H9 (cell line): ENCODE measurements at regions not wholly inside any gene's neighbourhood (a gene's known extent, or its start where the extent isn't known, plus 50 kb on each side); places are given as distances from the start of the nearest gene placed in this dataset.

Experiments used
- DNase-seq: peaks from one replicate; pipeline ENCODE4 v3.0.0-alpha.2; 2017
- H2AFZ ChIP-seq: one replicate; pipeline ENCODE4 v1.6.1; 2013; ENCODE audit warnings: mild to moderate bottlenecking, low read length, control low read depth, moderate library complexity
- H2AK5ac ChIP-seq: 2 replicates; pipeline ENCODE4 v1.6.1; 2013; ENCODE audit warnings: low read length, control low read depth, mixed read lengths; ENCODE audit not compliant: insufficient read length
- H2BK120ac ChIP-seq: one replicate; pipeline ENCODE4 v1.6.1; 2013; ENCODE audit warnings: low read depth, mild to moderate bottlenecking, low read length, control low read depth, inconsistent platforms; ENCODE audit not compliant: poor library complexity, severe bottlenecking
- H2BK12ac ChIP-seq: 2 replicates; pipeline ENCODE4 v1.6.1; 2013; ENCODE audit warnings: low read length, control low read depth, mixed read lengths, low read depth; ENCODE audit not compliant: insufficient read length
- H2BK15ac ChIP-seq: 2 replicates; pipeline ENCODE4 v1.6.1; 2013; ENCODE audit warnings: low read depth, low read length, control low read depth
- H2BK20ac ChIP-seq: one replicate; pipeline ENCODE4 v1.6.1; 2013; ENCODE audit warnings: low read depth, mild to moderate bottlenecking, low read length, control low read depth, inconsistent platforms; ENCODE audit not compliant: poor library complexity, severe bottlenecking
- H2BK5ac ChIP-seq: 2 replicates; pipeline ENCODE4 v1.6.1; 2013; ENCODE audit warnings: low read length, control low read depth, mixed read lengths; ENCODE audit not compliant: insufficient read length
- H3K14ac ChIP-seq: 2 replicates; pipeline ENCODE4 v1.6.1; 2013; ENCODE audit warnings: low read length, control low read depth; ENCODE audit not compliant: insufficient read depth
- H3K18ac ChIP-seq: 2 replicates; pipeline ENCODE4 v1.6.1; 2013; ENCODE audit warnings: low read depth, mild to moderate bottlenecking, mixed read lengths, low read length, control low read depth; ENCODE audit not compliant: insufficient read length
- H3K23ac ChIP-seq: 2 replicates; pipeline ENCODE4 v1.6.1; 2013; ENCODE audit warnings: low read length, control low read depth, mixed read lengths, low read depth; ENCODE audit not compliant: insufficient read length
- H3K23me2 ChIP-seq: 2 replicates; pipeline ENCODE4 v1.6.1; 2013; ENCODE audit warnings: low read depth, mild to moderate bottlenecking, mixed read lengths, low read length, control low read depth; ENCODE audit not compliant: insufficient read length, poor library complexity, severe bottlenecking
- H3K27ac ChIP-seq: 2 replicates; pipeline ENCODE4 v1.5.1; 2013; ENCODE audit warnings: low read length, control low read depth, mixed read lengths, low read depth; ENCODE audit not compliant: insufficient read length
- H3K27me3 ChIP-seq: 2 replicates; pipeline ENCODE4 v1.6.1; 2013; ENCODE audit warnings: low read length, control low read depth, inconsistent platforms; ENCODE audit not compliant: insufficient read depth
- H3K4ac ChIP-seq: 2 replicates; pipeline ENCODE4 v1.6.1; 2013; ENCODE audit warnings: low read depth, mild to moderate bottlenecking, control low read depth, inconsistent platforms, low read length, moderate library complexity
- H3K4me1 ChIP-seq: 2 replicates; pipeline ENCODE4 v1.6.1; 2013; ENCODE audit warnings: low read length, control low read depth, inconsistent platforms; ENCODE audit not compliant: insufficient read depth
- H3K4me2 ChIP-seq: 2 replicates; pipeline ENCODE4 v1.6.1; 2013; ENCODE audit warnings: low read length, control low read depth, mixed read lengths; ENCODE audit not compliant: insufficient read length, insufficient read depth
- H3K56ac ChIP-seq: 2 replicates; pipeline ENCODE4 v1.6.1; 2013; ENCODE audit warnings: low read depth, mild to moderate bottlenecking, mixed read lengths, low read length, control low read depth; ENCODE audit not compliant: insufficient read length
- H3K79me1 ChIP-seq: 2 replicates; pipeline ENCODE4 v1.6.1; 2013; ENCODE audit warnings: low read depth, mild to moderate bottlenecking, moderate library complexity, low read length, control low read depth, inconsistent platforms; ENCODE audit not compliant: insufficient read depth, poor library complexity, severe bottlenecking
- H3K79me2 ChIP-seq: 2 replicates; pipeline ENCODE4 v1.6.1; 2013; ENCODE audit warnings: low read length, control low read depth, inconsistent platforms; ENCODE audit not compliant: insufficient read depth
- H3K9ac ChIP-seq: 2 replicates; pipeline ENCODE4 v1.6.1; 2013; ENCODE audit warnings: low read length, control low read depth, mixed read lengths; ENCODE audit not compliant: insufficient read length; ENCODE audit errors: extremely low read depth
- H3K9me3 ChIP-seq: one replicate; pipeline ENCODE4 v1.6.1; 2013; ENCODE audit warnings: low read depth, low read length, inconsistent platforms; ENCODE audit not compliant: control insufficient read depth
- H3T11ph ChIP-seq: one replicate; pipeline ENCODE4 v1.6.1; 2013; ENCODE audit warnings: mild to moderate bottlenecking, low read length, control low read depth, inconsistent platforms
- H4K20me1 ChIP-seq: one replicate; pipeline ENCODE4 v1.6.1; 2013; ENCODE audit not compliant: control insufficient read depth, insufficient read length, insufficient read depth
- H4K5ac ChIP-seq: 2 replicates; pipeline ENCODE4 v1.6.1; 2013; ENCODE audit warnings: low read depth, mild to moderate bottlenecking, mixed read lengths, low read length, control low read depth; ENCODE audit not compliant: insufficient read length
- H4K8ac ChIP-seq: replicated peaks from 2 replicates; pipeline ENCODE4 v1.6.1; 2013; ENCODE audit warnings: low read length, control low read depth, mixed read lengths, low read depth; ENCODE audit not compliant: insufficient read length
- H4K91ac ChIP-seq: 2 replicates; pipeline ENCODE4 v1.6.1; 2013; ENCODE audit warnings: low read depth, mild to moderate bottlenecking, moderate library complexity, mixed read lengths, low read length, control low read depth; ENCODE audit not compliant: insufficient read length
- H3K27ac Mint-ChIP-seq, 3 experiments: 2 replicates in 2 of 3; 3 replicates in 1 of 3; pipeline ENCODE4 v1.8.0; 2020 to 2021; ENCODE audit warnings: mixed read lengths in 3 of 3, mild to moderate bottlenecking in 1 of 3, moderate library complexity in 1 of 3
- H3K27me3 Mint-ChIP-seq: 2 replicates; pipeline ENCODE4 v1.8.0; 2021; ENCODE audit warnings: low read depth, mild to moderate bottlenecking, moderate library complexity, mixed read lengths
- H3K36me3 Mint-ChIP-seq, 3 experiments: 2 replicates in 2 of 3; 3 replicates in 1 of 3; pipeline ENCODE4 v1.8.0; 2020 to 2021; ENCODE audit warnings: low read depth in 3 of 3, mixed read lengths in 3 of 3; ENCODE audit not compliant: insufficient read depth in 1 of 3
- H3K4me1 Mint-ChIP-seq, 2 experiments: 2 replicates each; pipeline ENCODE4 v1.8.0; 2020; ENCODE audit warnings: mixed read lengths in 2 of 2
- H3K4me3 Mint-ChIP-seq, 2 experiments: 2 replicates in 1 of 2; 3 replicates in 1 of 2; pipeline ENCODE4 v1.8.0; 2020 to 2021; ENCODE audit warnings: mild to moderate bottlenecking in 2 of 2, mixed read lengths in 2 of 2, moderate library complexity in 1 of 2
- H3K9me3 Mint-ChIP-seq, 2 experiments: 2 replicates in 1 of 2; 3 replicates in 1 of 2; pipeline ENCODE4 v1.8.0; 2020; ENCODE audit warnings: mild to moderate bottlenecking in 2 of 2, mixed read lengths in 2 of 2, moderate library complexity in 1 of 2
- CTCF ChIP-seq: fragments of 200-600 bp; sonication (generic); conservative IDR thresholded peaks from 3 replicates; pipeline ENCODE4 v1.8.0; 2021; ENCODE audit warnings: antibody characterized with exemption, mild to moderate bottlenecking
- WGBS: extraction: QIAGEN DNeasy Blood & Tissue Kit; methylation state at CpG from one replicate; pipeline ENCODE4 v1.1.7; 2013; ENCODE audit warnings: missing lambda C conversion rate, low lambda C conversion rate, mixed read lengths; ENCODE audit not compliant: insufficient read length; ENCODE audit errors: extremely low coverage; 5-methylcytosine and 5-hydroxymethylcytosine counted together

- no peaks in the 10 kb centered on the region for H4K20me1 ChIP-seq
- no peaks in the 10 kb centered on the region for H3K79me1 ChIP-seq
- no peak overlapping the region for H3K56ac ChIP-seq
- no peak overlapping the region for H2AK5ac ChIP-seq
- Mint-ChIP-seq H3K27me3 (no peaks in the 10 kb centered on the region), H3K27ac (peak overlapping the region in 1 of 3 experiments; percentile 31; a peak in 1 of 7 replicates), H3K4me1 (peaks cover 21% of the 10 kb centered on the region in 2 experiments), H3K9me3 (no peaks in the 10 kb centered on the region; a peak in 1 of 5 replicates), H3K4me3 (no peak overlapping the region), H3K36me3 (no peaks in the 10 kb centered on the region)
- H3K14ac ChIP-seq, result no peak overlapping the region; the same call in 1 of the 2 replicates
- H3K23me2 ChIP-seq, result no peaks in the 10 kb centered on the region
- no peak for TF ChIP-seq CTCF
- DNase-seq, result no peak
- H4K91ac ChIP-seq, result peak overlapping the region; percentile 5
- no peak overlapping the region; the same call in 1 of the 2 replicates for H3K4ac ChIP-seq
- H2BK5ac ChIP-seq, result no peak overlapping the region
- no peaks in the 10 kb centered on the region for H3K4me1 ChIP-seq
- H2BK20ac ChIP-seq, result no peak overlapping the region
- H2BK12ac ChIP-seq, result no peak overlapping the region
- no peak overlapping the region for H3T11ph ChIP-seq
- H4K8ac ChIP-seq, result no peak overlapping the region
- no peak overlapping the region for H3K27ac ChIP-seq
- H3K27me3 ChIP-seq, result no peaks in the 10 kb centered on the region
- no peak overlapping the region for H3K18ac ChIP-seq
- WGBS, result no CpG with 5 or more reads among the region's 4 CpGs
- H3K9ac ChIP-seq, result no peak overlapping the region
- no peak overlapping the region for H3K23ac ChIP-seq
- H2AFZ ChIP-seq, result no peak overlapping the region
- no peak overlapping the region for H3K4me2 ChIP-seq
- H2BK15ac ChIP-seq, result no peak overlapping the region
- H2BK120ac ChIP-seq, result no peak overlapping the region
- no peaks in the 10 kb centered on the region for H3K79me2 ChIP-seq
- H4K5ac ChIP-seq, result no peak overlapping the region
- H3K9me3 ChIP-seq, result no peaks in the 10 kb centered on the region
Measured at GRCh38 chr6:124879110-124879991, 82.9 kb upstream of the RNF217 start.
